ENCODE measurements at regions not wholly inside any gene's neighbourhood (a gene's known extent, or its start where the extent isn't known, plus 50 kb on each side); places are given as distances from the start of the nearest gene placed in this dataset.
"Not testable (repeated sequence)": the region's sequence is repeated elsewhere in the genome, so short reads cannot be mapped to it uniquely, and the experiment has no call there.

DNA sequence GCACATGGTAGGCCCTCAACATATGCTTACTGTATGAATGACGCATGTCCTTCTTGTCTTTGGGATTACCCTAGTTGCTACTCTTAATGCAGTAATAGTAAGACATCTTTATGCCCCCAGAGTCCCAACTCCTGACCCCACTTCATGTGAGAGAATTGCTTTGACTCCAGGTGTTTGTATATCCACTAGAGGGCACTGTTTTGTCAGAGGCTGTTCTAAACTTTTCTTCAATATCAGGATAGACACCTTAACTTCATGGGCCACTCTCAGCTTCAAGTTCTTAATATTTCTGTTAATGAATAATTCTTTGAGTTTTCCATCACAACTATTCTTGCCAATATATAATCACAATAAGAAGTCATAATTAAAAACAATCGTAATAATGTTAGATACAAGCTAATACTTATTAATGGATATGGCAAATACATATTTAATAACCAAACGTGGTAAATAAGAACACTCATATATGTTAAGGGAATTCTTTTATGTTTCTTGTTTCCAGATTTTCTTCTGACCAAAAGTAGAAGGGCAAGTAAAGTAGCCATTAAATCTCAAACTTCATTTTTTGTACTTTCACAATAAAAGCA is 337.2 kb upstream of the DNAJC19 start:
- no peak for DNase-seq

GRCh38 chr3:181324516-181324915 is 335.0 kb upstream of the DNAJC19 start:
- not testable (repeated sequence) for DNase-seq

GRCh38 chr3:181318321-181318720 is 328.8 kb upstream of the DNAJC19 start:
- DNase-seq: no peak

- DNase-seq: no peak
Observed at GRCh38 chr3:181317508-181317907, 328.0 kb upstream of the DNAJC19 start.

DNA sequence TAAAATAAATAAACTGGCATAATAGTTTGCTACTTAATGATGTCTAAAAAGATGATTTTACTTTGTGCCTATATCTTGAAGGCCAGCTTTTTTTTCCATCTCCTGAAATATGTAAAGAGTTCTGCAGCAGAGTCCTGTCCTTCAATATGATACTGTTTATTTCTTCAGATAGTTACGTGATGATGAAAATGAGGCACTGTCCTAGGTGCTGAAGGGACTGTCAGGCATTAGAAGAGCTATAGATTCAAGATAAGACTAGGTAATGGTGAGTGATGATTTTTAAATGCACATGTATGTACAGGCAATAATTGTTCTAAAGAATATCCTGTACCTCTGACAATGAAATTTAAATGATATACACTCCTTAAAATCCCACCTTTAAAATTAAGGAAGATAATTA is 326.9 kb upstream of the DNAJC19 start:
- DNase-seq: no peak

GRCh38 chr3:181313335-181313734 is 323.8 kb upstream of the DNAJC19 start:
- no peak for DNase-seq

- no peak for DNase-seq
Observed at GRCh38 chr3:181311186-181311585, 321.6 kb upstream of the DNAJC19 start.

DNA sequence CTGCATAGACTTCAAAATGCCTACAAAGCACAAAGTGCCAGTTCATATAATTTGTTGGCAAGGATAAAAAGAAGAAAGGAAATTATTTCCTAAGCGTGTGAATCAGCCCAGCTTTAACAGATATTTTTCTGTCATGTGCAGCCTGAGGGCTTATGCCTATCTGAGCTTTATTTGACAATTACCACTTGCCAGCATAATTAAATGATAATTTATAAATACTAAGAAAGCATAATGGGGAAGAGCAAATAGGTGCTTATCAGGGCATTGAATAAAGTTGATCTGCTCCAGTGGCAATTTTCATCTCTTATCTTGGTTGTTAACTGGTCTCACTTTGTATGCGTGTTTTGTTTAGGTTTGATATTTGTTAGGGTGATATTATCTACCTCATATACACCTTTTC is 313.4 kb upstream of the DNAJC19 start:
- no peak for DNase-seq

DNA sequence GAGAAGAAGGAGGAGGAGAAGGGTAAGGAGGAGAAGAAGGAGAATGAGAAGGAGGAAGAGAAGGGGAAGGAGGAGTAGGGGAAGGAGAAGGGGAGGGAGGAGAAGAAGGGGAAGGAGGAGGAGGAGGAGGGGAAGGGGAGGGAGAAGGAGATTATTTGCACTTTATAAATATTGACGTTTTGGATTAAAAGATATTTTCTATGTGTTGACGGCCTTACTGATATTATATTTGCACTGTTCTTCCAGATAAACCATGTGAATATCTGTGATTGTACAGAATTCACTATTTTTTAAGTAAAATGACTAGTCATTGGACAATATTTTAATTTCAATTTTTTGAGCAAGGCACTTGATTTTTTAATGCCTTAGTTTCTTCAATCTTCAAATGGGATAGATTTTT is 310.5 kb upstream of the DNAJC19 start:
- no peak for DNase-seq

- no peak for DNase-seq
Observed at GRCh38 chr3:181298421-181298820, 308.9 kb upstream of the DNAJC19 start.

- DNase-seq: no peak
Observed at GRCh38 chr3:181292984-181293383, 303.4 kb upstream of the DNAJC19 start.

- DNase-seq: no peak
Observed at GRCh38 chr3:181290941-181291340, 301.4 kb upstream of the DNAJC19 start.

DNA sequence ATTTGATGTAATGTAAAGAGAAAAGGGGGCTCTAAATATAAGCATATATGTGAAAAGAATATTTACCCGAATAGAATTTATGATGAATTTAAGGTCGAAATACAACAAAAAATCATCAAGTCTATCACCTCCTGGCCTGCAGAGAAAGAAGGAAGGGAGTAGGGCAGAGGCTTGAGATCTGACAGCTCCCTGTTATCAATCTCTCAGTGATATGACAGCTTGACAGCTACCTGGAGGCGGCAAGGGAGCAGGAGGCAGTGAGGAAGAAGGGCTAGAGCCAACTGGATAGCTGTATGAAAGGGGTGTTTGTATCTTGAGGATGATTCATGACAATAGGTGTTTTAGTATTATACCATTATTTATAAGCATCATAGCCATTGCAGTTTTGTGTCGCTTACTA is 299.8 kb upstream of the DNAJC19 start:
- DNase-seq: no peak

- DNase-seq: no peak
Observed at GRCh38 chr3:181288145-181288544, 298.6 kb upstream of the DNAJC19 start.

DNA sequence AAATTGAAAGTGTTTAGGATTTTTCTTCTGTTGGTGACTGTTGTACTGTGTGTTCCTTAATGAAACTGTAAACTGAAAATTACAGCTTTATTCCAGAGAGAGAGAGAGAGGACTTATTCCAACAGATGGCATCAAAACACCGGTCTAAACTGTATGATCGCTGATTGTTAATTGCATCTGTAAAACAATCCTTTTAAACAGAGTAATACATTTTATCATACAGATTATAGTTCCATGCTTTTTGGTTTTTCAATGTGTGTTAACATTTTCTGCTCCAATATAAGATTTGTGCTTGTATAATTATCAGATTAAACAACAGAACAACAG is 289.7 kb upstream of the DNAJC19 start:
- DNase-seq: no peak

GRCh38 chr3:181278468-181279238 is 289.1 kb upstream of the DNAJC19 start:
- no peak for DNase-seq

GRCh38 chr3:181276358-181276896 is 286.9 kb upstream of the DNAJC19 start:
- DNase-seq: no peak

GRCh38 chr3:181274025-181274424 is 284.5 kb upstream of the DNAJC19 start:
- DNase-seq: no peak

- no peak for DNase-seq
Observed at GRCh38 chr3:181267312-181267711, 277.8 kb upstream of the DNAJC19 start.

DNA sequence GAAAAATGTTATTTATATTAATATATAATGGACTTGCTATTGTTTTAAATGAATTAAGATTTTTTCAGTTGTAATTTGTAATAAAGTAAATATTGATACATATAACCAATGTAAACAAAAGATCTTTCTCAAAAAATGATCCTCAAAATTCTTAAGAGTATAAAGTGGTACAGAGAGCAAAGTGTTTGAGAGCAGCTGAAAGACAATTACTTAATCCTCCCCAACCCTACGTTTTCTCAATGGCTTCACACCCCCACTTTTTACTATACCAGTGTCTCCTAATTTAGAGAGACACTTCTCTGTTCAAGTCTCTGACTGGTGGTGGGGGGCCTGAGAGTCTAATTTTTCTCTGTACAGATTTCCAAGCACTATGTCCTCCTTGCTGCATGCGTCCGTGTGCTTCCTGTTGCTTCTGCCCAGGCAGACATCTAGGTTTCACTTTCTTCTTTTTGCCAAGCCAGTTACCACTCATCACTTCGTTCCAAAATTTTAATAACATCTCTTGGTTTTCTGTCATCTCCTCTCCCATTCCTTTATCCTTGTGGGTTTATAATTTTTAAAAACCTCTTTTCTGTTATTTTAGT is 276.3 kb upstream of the DNAJC19 start:
- DNase-seq: peak; percentile 10

- peak; percentile 4 for DNase-seq
Observed at GRCh38 chr3:181264486-181264885, 274.9 kb upstream of the DNAJC19 start.

DNA sequence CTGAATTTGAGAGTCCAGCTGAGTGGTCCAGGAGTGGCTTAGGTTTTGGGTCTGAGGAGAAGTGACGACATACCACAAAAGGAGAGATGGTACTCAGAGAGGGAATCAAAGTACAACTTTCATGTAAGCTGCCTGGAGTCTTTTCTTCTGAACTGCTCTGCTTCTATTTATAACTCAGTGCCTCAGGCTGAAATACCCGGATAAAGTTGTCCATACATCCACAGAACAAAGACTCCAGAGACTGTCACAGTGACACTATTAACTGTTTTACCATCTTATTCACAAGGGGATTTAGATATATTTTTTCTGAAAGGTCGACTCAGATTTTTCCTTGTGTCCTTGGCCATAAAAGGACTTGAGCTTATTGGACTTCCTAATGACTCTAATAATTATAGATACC is 264.3 kb upstream of the DNAJC19 start:
- no peak for DNase-seq

DNA sequence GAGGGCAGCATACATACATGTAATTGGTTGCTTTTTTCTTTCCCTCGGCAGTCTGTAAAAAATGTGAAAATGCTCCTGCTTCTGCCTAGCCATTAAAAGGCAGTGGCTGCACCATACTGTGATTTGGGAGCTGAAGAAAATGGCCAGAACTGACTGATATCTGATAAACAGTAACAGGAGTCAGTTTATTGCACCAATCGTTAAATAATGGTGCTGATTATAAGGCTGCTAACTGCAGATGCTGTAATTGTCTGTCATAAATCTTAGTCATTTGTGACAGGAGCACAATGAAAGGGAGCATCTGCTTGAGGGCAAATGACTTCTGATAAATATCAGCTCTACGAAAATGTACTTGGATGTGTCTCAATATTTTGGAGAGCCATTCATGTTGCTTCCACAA is 263.1 kb upstream of the DNAJC19 start:
- DNase-seq: no peak

DNA sequence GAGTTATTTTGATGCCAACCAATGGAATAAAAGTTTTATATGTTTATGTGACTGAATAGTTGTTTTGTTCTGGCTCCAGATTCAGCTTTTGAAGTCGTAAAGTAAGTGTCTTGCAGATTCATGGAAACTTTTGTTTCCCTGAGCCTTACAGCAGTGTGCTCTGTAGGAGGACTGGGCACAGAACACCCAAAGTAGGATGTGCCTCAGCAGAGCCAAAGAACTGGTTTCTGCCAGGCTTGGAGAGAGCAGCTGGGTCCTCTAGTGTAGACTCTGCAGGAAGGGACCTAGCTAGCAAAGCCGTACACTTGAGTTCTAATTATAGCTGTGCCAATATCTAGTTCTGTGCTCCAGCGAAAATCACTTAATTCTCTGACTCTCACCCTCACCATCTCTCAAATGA is 261.2 kb upstream of the DNAJC19 start:
- no peak for DNase-seq

Data from NK-92 treated with Interleukin-12 subunit alpha and Interleukin-12 subunit beta, amount 100 ng/mL, for 24 hours (cell line).